ENCODE measurements at regions not wholly inside any gene's neighbourhood (a gene's known extent, or its start where the extent isn't known, plus 50 kb on each side); places are given as distances from the start of the nearest gene placed in this dataset.

DNA sequence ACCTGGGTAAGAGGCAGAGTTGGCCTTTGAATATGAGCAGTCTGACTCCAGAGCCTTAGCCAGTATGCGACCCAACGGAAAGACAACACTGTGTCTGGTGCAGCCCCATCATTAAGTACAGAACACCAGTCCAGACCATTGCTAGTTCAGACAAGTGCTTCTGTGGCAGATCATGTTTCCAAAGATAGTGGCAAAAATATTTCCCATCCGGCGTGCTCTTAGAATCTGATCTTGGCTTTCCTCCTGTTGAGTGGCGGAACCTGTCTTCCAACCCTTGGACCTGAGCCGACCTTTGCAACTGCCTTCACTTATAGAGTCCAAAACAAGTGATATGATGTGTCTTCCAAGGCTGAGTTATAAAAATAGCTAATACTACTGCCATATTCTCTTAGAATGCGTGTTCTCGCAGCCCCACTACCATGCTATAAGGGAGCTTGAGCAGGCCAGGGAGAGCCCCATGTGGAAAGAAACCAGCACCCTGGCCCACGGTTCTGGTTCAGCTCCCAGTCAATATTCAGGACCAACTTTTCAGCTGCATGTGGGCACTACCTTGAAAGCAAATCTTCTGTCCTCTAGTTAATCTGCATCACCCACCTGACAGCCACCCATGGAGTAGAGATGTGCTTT is 322.4 kb upstream of the SLCO3A1 start:
- TF ChIP-seq, protein P1, sequence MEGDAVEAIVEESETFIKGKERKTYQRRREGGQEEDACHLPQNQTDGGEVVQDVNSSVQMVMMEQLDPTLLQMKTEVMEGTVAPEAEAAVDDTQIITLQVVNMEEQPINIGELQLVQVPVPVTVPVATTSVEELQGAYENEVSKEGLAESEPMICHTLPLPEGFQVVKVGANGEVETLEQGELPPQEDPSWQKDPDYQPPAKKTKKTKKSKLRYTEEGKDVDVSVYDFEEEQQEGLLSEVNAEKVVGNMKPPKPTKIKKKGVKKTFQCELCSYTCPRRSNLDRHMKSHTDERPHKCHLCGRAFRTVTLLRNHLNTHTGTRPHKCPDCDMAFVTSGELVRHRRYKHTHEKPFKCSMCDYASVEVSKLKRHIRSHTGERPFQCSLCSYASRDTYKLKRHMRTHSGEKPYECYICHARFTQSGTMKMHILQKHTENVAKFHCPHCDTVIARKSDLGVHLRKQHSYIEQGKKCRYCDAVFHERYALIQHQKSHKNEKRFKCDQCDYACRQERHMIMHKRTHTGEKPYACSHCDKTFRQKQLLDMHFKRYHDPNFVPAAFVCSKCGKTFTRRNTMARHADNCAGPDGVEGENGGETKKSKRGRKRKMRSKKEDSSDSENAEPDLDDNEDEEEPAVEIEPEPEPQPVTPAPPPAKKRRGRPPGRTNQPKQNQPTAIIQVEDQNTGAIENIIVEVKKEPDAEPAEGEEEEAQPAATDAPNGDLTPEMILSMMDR (IDR thresholded peaks at IDR 0.05) = no peak
- TF ChIP-seq POLR2A (IDR thresholded peaks at IDR 0.05) = no peak
